ENCODE measurements at regions not wholly inside any gene's neighbourhood (a gene's known extent, or its start where the extent isn't known, plus 50 kb on each side); places are given as distances from the start of the nearest gene placed in this dataset.

- TF ChIP-seq POLR2A (IDR thresholded peaks at IDR 0.05; ENCODE audit: low read length) (no peak), GATA1 (IDR thresholded peaks at IDR 0.05; ENCODE audit: low read depth, low read length) (no peak)
Observed at GRCh38 chr7:106548491-106548890, 112.5 kb downstream of the CCDC71L start.

All from erythroblast (primary cell).